Esophagus muscularis mucosa (tissue), 3 donors: ENCODE measurements at regions not wholly inside any gene's neighbourhood (a gene's known extent, or its start where the extent isn't known, plus 50 kb on each side); places are given as distances from the start of the nearest gene placed in this dataset.

Source experiments
- CTCF ChIP-seq, 3 experiments: fragments of 200-600 bp in 2 of 3; fragments of 450-650 bp in 1 of 3; sonication (generic) in 2 of 3; IDR thresholded peaks; one replicate each; pipeline ENCODE4 v1.5.1; 2017 to 2019; ENCODE audit warnings: antibody characterized with exemption in 3 of 3, mild to moderate bottlenecking in 2 of 3, moderate library complexity in 1 of 3
- POLR2A ChIP-seq: fragments of 450-650 bp; IDR thresholded peaks from one replicate; pipeline ENCODE4 v1.6.1; 2017; ENCODE audit warnings: antibody characterized with exemption, moderate library complexity, mild to moderate bottlenecking, low read depth
- POLR2AphosphoS5 ChIP-seq, 2 donors: sonication (generic); formaldehyde crosslinking; IDR thresholded peaks; one replicate each; pipeline ENCODE4 v1.6.1; 2017; ENCODE audit warnings: antibody characterized with exemption in 2 of 2

GRCh38 chr7:46847126-46847525 lies 734.8 kb downstream of the TNS3 start:
- TF ChIP-seq CTCF (IDR thresholded peaks at IDR 0.05), result no peak
- TF ChIP-seq POLR2A, result no peak
- no peak for TF ChIP-seq POLR2AphosphoS5 (IDR thresholded peaks at IDR 0.05)
